Adrenal gland (tissue), 9 donors: ENCODE measurements at regions not wholly inside any gene's neighbourhood (a gene's known extent, or its start where the extent isn't known, plus 50 kb on each side); places are given as distances from the start of the nearest gene placed in this dataset.

Experiments used
- DNase-seq, 7 donors: peaks; one replicate each; pipeline ENCODE4 v3.0.0-alpha.2; 2019 to 2020
- H3K27ac ChIP-seq, 5 donors: fragments of 200-600 bp; sonication (generic) in 4 of 5; 1 replicate in 3 of 5; 2 replicates in 2 of 5; pipeline versions ENCODE4 v1.5.1 to v1.8.0; 2016 to 2020; ENCODE audit warnings: mild to moderate bottlenecking in 1 of 5
- H3K27me3 ChIP-seq: fragments of 200-600 bp; 2 replicates; pipeline ENCODE4 v1.8.0; 2021
- H3K36me3 ChIP-seq, 2 donors: fragments of 200-600 bp; replicated peaks in 1 of 2; 1 replicate in 1 of 2; 2 replicates in 1 of 2; pipeline versions ENCODE4 v1.5.1 to v1.8.0; 2018 to 2022
- H3K4me1 ChIP-seq, 2 donors: fragments of 200-600 bp; replicated peaks in 1 of 2; 1 replicate in 1 of 2; 2 replicates in 1 of 2; pipeline versions ENCODE4 v1.5.1 to v1.8.0; 2018 to 2021
- H3K4me3 ChIP-seq, 4 donors: fragments of 200-600 bp; sonication (generic) in 3 of 4; one replicate each; pipeline ENCODE4 v1.5.1; 2016 to 2018
- H3K9me3 ChIP-seq, 3 donors: fragments of 200-600 bp; sonication (generic) in 1 of 3; replicated peaks in 1 of 3; 1 replicate in 2 of 3; 2 replicates in 1 of 3; pipeline versions ENCODE4 v1.5.1 to v1.8.0; 2016 to 2021
- CTCF ChIP-seq, 6 experiments: fragments of 450-650 bp in 4 of 6; fragments of 200-600 bp in 2 of 6; sonication (generic) in 1 of 6; IDR thresholded peaks; 1 replicate in 5 of 6; 2 replicates in 1 of 6; pipeline versions ENCODE4 v1.5.1 to v1.8.0; 2016 to 2021; ENCODE audit warnings: antibody characterized with exemption in 6 of 6, mild to moderate bottlenecking in 2 of 6, moderate library complexity in 1 of 6
- POLR2A ChIP-seq, 2 donors: fragments of 450-650 bp; IDR thresholded peaks; one replicate each; pipeline ENCODE4 v1.6.1; 2017; ENCODE audit warnings: antibody characterized with exemption in 2 of 2, mild to moderate bottlenecking in 2 of 2, moderate library complexity in 1 of 2
- WGBS, 4 donors: extraction: QIAGEN DNeasy Blood & Tissue Kit in 2 of 4; methylation state at CpG; one replicate each; pipeline versions ENCODE4 v1.1.5 to v1.1.7; 2013 to 2017; 5-methylcytosine and 5-hydroxymethylcytosine counted together
- intact Hi-C, 2 donors: fragments of 100-400 bp; cut with DNase I; formaldehyde crosslinking; loops; one replicate each; pipeline versions ENCODE4 v1.14.1 to v1.15.0; 2022 to 2023
- donor health status: healthy with polysubstance abuse.
- donor health status: Bipolar disorder and iron deficiency.
- donor health status: DM: yes; HTN: yes; CAD: no.
- donor health status: DM: no; HTN: no; CAD: no.
- donor health status: DM: no; HTN: no; CAD: no.

DNA sequence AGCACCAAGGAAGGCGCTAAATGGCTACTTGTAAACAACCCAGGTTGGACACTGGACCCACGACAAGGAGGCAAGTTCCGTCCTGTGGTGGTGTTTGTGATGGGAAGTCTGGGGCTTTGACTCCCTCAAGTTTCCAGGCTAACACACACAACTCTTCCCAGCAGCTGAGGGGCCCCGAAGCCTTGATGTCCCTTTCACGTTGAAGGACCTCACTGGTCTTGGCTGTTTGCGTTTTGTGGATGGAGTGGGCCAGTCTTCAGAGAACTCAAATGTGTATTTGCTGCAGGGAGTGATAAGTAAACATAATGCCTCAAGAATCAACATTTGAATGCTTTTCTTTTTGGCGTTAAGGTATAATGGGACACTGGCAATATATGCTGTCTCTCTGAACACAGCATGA, 199.2 kb downstream of the TM9SF2 start:
- H3K4me3 ChIP-seq, result no peak overlapping the region
- no peak for TF ChIP-seq POLR2A (IDR thresholded peaks at IDR 0.05)
- no peak for TF ChIP-seq CTCF (IDR thresholded peaks at IDR 0.05)
- intact Hi-C loops, result no loop called here

DNA sequence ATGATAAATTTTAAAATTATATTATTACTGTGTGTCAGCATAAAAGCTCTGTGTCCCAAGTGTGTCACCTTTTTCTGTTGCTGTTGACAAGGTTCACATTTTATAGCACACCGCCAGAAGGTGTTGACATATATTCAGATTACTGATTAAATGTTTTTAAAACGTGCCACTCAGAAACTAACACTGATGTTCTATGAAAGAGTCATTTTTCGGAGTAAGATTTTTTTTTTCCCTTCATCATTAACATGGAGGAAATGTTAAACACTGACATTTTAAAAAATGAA, 197.5 kb downstream of the TM9SF2 start:
- no peak overlapping the region for H3K27ac ChIP-seq
- no peaks in the 10 kb centered on the region for H3K36me3 ChIP-seq
- H3K27me3 ChIP-seq, result no peaks in the 10 kb centered on the region
- WGBS, 4 donors, result 85 to 90% (median 88%) methylated on average over 3 of the region's 3 CpGs
- no peaks in the 10 kb centered on the region for H3K4me1 ChIP-seq
- H3K9me3 ChIP-seq, result no peaks in the 10 kb centered on the region
- H3K4me3 ChIP-seq, result no peak overlapping the region
- intact Hi-C loops, result no loop called here
- no peak for TF ChIP-seq POLR2A (IDR thresholded peaks at IDR 0.05)
- no peak for TF ChIP-seq CTCF (IDR thresholded peaks at IDR 0.05)
- DNase-seq, result no peak

More for the DNA sequence above, 199.2 kb downstream of the TM9SF2 start:
- no peaks in the 10 kb centered on the region for H3K9me3 ChIP-seq
- H3K36me3 ChIP-seq, result no peaks in the 10 kb centered on the region
- H3K4me1 ChIP-seq, result no peaks in the 10 kb centered on the region
- H3K27ac ChIP-seq, result no peak overlapping the region
- WGBS, 4 donors, result 90 to 94% (median 93%) methylated on average over 7 of the region's 7 CpGs
- DNase-seq, result no peak
- H3K27me3 ChIP-seq, result no peaks in the 10 kb centered on the region

DNA sequence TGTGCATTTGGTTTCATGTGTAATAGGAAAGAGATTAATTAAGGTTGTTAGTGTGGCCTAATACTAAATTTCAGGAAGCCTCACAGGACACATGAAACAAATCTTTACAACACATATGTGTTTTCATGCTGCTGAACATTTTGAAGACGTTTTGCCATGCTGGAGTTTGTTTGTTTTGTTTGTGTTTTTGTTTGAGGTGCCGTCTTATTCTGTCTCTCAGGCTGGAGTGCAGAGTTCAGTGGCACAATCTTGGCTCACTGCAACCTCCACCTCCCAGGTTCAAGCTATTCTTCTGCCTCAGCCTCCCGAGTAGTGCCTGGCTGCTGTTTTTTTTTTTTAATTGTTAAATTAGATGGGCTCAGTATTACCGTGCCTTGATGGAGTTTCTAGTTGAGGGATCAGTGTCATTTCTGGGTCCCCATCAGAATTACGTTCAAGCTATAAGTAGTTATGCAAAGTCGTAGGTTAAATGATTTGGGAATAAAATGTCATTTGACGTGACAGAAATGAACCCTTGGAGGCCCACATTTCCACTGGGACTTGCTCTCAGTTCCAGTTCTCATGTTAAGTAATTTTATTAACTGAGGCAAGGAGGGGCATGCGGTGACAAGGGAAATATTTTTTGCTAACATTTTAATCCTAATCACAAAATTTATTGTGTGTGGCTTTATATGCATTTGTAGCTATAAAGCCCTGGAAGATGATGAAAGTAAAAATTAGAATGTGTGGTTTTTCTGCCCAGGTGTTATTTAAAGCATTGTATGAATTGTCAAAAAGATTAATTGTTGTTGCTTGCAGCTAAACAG, 196.9 kb downstream of the TM9SF2 start:
- Histone ChIP-seq H3K4me1 (no peaks in the 10 kb centered on the region), H3K36me3 (no peaks in the 10 kb centered on the region), H3K4me3 (no peak overlapping the region), H3K27ac (no peak overlapping the region), H3K27me3 (no peaks in the 10 kb centered on the region), H3K9me3 (no peaks in the 10 kb centered on the region)
- no peak for DNase-seq
- WGBS, 4 donors, result 79 to 89% (median 84%) methylated on average over 8 of the region's 8 CpGs
- intact Hi-C loops, result no loop called here
- TF ChIP-seq POLR2A (IDR thresholded peaks at IDR 0.05) (no peak), CTCF (IDR thresholded peaks at IDR 0.05) (no peak)

DNA sequence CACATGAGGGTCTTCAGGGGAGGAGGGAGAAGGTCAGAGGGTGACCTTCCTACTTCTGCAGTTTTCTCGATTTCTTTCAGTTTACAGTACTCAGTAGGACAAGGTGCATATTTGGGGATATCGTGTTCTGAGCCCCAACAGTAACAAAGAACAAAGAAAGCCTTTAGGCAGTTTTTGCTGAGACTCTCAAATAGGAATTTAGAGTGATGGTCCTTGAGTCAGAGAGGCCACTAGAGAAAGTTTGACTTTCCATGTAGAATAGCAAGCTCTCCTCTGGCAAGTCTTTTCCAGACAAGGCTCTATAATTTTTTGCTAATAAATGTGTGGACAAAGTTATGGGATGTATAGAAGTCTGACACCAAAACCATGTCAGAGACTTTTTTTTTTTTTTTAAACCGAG, 194.6 kb downstream of the TM9SF2 start:
- H3K27ac ChIP-seq, result no peak overlapping the region
- TF ChIP-seq POLR2A (IDR thresholded peaks at IDR 0.05) (no peak), CTCF (IDR thresholded peaks at IDR 0.05) (no peak)
- 91 to 96% (median 93%) methylated on average over 3 of the region's 3 CpGs for WGBS, 4 donors
- H3K4me3 ChIP-seq, result no peak overlapping the region
- intact Hi-C loops, result no loop called here
- no peaks in the 10 kb centered on the region for H3K36me3 ChIP-seq
- no peaks in the 10 kb centered on the region for H3K27me3 ChIP-seq
- no peaks in the 10 kb centered on the region for H3K4me1 ChIP-seq
- no peak for DNase-seq
- no peaks in the 10 kb centered on the region for H3K9me3 ChIP-seq
